K562 (cell line): ENCODE measurements at regions not wholly inside any gene's neighbourhood (a gene's known extent, or its start where the extent isn't known, plus 50 kb on each side); places are given as distances from the start of the nearest gene placed in this dataset.

ENCODE experiments used
- ARNT ChIP-seq, 2 experiments: fragments of 450-650 bp; IDR thresholded peaks; 2 replicates each; pipeline ENCODE4 v1.6.1; 2016; ENCODE audit warnings: mild to moderate bottlenecking in 1 of 2
- CTBP1 ChIP-seq: fragments of 450-650 bp; IDR thresholded peaks from 2 replicates; pipeline ENCODE4 v1.6.1; 2016; ENCODE audit warnings: borderline replicate concordance
- CTCFL ChIP-seq: IDR thresholded peaks from 2 replicates; pipeline ENCODE4 v1.6.1; 2011; ENCODE audit warnings: borderline replicate concordance, low read depth, mild to moderate bottlenecking, moderate library complexity, low read length; ENCODE audit not compliant: insufficient read depth, poor library complexity, severe bottlenecking
- FOSL1 ChIP-seq: fragments of 200-800 bp; sonication (Bioruptor generic); conservative IDR thresholded peaks from 2 replicates; pipeline ENCODE4 v1.6.1; 2016; ENCODE audit warnings: missing genetic modification characterization, missing compliant biosample characterization
- NELFE ChIP-seq: IDR thresholded peaks from 2 replicates; pipeline ENCODE4 v1.6.1; 2011; ENCODE audit warnings: mild to moderate bottlenecking; ENCODE audit not compliant: insufficient read depth, insufficient read length
- POLR2AphosphoS5 ChIP-seq: IDR thresholded peaks from 2 replicates; pipeline ENCODE4 v1.6.1; 2011; ENCODE audit warnings: mild to moderate bottlenecking, low read depth, low read length, moderate library complexity; ENCODE audit not compliant: control insufficient read depth, insufficient read depth
- REST ChIP-seq, 2 experiments: fragments of 450-650 bp; formaldehyde crosslinking in 1 of 2; IDR thresholded peaks; 2 replicates each; pipeline versions ENCODE4 v1.4.0 to v1.6.1; 2014 to 2020; ENCODE audit warnings: mild to moderate bottlenecking in 2 of 2, borderline replicate concordance in 1 of 2, low read depth in 1 of 2
- SMARCA4 ChIP-seq: fragments of 450-650 bp; IDR thresholded peaks from 2 replicates; pipeline ENCODE4 v1.6.1; 2016
- WHSC1 ChIP-seq: IDR thresholded peaks from one replicate; pipeline ENCODE4 v1.6.1; 2012; ENCODE audit warnings: low read length, control low read depth, inconsistent platforms
- ZFP36 ChIP-seq: fragments of 150-350 bp; IDR thresholded peaks from 2 replicates; pipeline ENCODE4 v1.6.1; 2018; ENCODE audit warnings: low read length, low read depth; ENCODE audit not compliant: partially characterized antibody
- ZNF77 ChIP-seq: fragments of 250-450 bp; sonication (Bioruptor Pico); IDR thresholded peaks from 2 replicates; pipeline ENCODE4 v1.5.0; 2020

GRCh38 chr18:57859314-57859713 lies 56.2 kb upstream of the ATP8B1 start (continued):
- no peak for TF ChIP-seq NELFE
- TF ChIP-seq CTCFL, result no peak
- TF ChIP-seq FOSL1 (tag), result no peak
- TF ChIP-seq ZFP36, result no peak
- TF ChIP-seq POLR2AphosphoS5, result no peak
- 0 out of 2 replicates have a peak, but pooled peaks have one; percentile 20 for TF ChIP-seq CTBP1
- TF ChIP-seq WHSC1, result no peak
- TF ChIP-seq REST (IDR thresholded peaks at IDR 0.05; ENCODE audit: borderline replicate concordance), result peak; percentile 51; the same call in 1 of the 2 replicates
- no peak for TF ChIP-seq REST (CRISPR knock-in tag; IDR thresholded peaks at IDR 0.05; ENCODE audit: low read depth)
- no peak for TF ChIP-seq ARNT (IDR thresholded peaks at IDR 0.05)
- no peak for TF ChIP-seq SMARCA4
- TF ChIP-seq ZNF77 (CRISPR knock-in tag), result no peak
- TF ChIP-seq, all 486 proteins: peak for 5
